GM19463 (cell line): ENCODE measurements at regions not wholly inside any gene's neighbourhood (a gene's known extent, or its start where the extent isn't known, plus 50 kb on each side); places are given as distances from the start of the nearest gene placed in this dataset.

Source experiments
- ATAC-seq: cut with Tn5 transposase; IDR thresholded peaks from one replicate; pipeline ENCODE4 v1.9.1; 2021; ENCODE audit warnings: mild to moderate bottlenecking, moderate library complexity; ENCODE audit not compliant: unreplicated experiment

DNA sequence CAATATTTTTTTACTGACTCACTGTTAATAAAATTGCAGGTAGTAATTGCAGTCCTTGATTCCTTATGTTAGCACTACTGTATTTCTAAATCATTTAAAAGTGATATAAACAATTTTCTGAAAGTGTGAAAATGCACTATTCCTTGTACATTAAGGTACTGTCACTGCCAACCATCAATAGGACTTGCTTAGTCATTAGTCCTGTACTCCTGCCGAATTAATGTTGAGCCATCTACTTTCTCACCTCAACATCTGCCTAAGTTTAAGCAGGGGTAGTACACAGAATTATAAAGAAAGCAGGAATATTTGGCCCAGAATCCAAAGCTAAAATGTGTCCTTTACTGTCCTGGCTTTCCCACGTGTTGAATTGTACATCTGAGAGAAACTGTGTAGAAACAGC, 87.0 kb upstream of the TRPC3 start:
- no peak for ATAC-seq

DNA sequence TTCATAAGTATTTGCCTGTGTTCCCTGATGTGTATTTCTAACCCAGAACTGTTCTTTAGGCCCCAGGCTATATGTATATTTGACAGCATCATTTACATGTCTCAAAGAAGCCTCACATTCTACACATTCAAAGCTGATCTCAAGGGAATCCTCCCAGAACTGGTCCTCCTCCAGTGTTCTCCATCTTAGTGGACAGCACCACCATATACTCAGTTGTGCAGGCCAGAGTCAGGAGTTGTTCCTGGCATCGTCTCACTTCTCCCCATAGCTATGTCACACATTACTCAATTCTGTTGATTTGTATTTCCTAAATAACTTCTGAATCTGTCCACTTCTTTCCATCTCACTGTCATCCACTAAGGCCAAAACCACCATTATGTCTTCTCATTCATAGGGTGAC, 82.8 kb upstream of the TRPC3 start:
- ATAC-seq, result no peak

DNA sequence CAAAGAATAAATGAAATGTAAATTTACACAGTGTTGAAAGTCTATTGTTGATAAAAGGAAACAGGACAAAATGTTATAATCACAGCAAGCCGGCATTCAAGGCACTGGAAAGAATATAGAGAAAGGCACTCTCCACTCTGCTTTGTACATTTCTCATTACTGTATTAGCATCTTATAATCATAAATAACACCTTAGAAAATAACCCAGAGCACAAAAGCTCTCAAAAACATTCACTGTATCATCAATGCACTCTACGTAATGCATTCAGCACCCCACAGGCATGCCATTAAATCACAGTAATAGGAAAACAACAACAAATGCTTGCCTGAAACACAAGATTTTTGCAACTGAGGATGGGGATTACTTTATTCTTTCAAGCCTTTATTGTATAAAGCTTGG, 75.3 kb upstream of the TRPC3 start:
- ATAC-seq, result no peak

DNA sequence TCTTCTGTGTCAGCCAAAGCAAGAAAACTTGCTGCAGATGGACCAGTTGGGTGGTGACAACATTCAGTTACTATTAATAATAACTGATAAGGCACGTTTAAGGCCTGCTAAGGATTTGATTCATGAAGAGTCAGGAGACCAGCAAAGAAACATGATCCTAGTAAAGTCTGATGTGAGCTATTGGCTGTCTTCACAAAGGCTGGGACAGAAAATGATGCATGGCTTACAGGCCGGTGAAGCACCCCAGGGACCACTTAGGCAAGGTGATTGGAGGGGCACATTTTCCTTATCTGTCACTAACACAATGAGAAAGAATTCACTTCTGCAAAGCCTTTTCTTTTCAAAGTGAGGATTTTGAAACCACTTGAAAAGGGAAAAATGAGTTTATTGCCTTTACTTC, 65.4 kb upstream of the TRPC3 start:
- ATAC-seq, result no peak

DNA sequence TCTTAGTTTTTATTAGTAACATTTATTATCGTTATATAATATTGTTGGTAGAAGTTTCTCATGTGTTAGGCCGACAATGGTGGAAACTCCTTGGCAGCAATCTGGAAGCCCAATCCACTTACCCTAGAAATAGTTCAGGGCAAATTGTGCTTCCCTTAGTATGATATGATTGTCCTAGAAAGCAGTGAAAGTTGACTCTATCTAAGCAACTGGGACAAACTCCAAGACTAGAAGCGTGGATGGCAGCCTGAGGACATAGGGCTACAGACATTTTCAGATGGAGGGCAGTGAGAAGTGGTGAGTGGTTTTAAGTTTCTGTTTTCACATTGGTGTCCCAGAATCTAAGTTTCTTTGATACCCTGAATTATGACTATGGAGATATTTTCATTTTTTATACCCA, 63.3 kb upstream of the TRPC3 start:
- no peak for ATAC-seq

DNA sequence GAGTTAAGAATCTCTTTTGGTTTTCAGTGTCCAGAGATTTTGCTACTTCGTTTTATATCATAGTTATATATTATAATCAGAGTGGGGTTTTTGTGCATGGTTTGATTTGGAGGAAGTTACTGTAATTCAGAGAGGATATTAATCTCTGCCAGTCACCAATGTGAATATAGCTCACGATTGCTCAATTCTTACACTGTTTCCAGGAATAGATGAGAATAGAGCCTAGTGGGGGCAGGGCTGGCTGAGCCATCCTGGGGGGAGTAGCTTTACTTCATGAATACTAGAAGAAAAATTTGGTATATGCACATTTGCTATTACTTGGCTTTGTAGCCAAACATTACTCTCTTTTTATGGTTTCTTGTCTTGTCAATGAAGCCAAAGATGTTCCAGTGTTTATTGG, 60.9 kb upstream of the TRPC3 start:
- no peak for ATAC-seq

DNA sequence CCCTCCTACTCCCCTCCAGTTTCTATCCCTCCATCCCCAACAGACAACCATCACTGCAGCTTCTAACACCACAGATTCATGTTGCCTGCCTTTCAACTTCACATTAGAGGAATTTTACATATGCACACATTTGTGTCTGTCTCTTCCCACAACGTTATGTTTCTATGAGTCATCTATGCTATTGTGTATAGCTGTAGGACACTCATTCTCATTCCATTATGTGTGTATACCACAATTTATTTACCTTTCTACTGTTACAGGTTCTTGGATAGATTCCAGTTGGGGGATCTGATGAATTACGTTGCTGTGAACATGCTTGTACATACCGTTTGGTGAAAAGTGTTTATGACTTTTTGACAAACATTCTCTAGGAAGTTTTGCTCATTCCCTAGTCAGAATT, 58.8 kb upstream of the TRPC3 start:
- no peak for ATAC-seq

DNA sequence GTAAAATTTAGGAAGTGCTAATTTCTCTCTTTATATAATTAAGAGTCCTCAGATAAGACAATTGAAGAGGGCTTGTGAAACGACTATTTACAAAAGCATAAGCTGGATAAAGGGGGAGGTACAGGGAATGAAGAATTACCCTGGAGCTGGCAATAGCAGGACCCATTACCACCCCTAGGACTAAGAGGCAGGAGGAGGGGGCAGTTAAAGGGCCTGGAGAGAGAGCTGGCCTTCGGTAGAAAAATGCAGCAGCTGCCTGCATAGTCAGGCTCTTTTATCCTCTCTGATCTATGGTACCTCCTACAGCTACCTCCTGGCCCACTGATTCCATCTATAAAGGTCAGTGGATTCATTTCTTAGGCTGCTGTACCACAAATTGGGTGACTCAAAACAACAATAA, 57.7 kb upstream of the TRPC3 start:
- ATAC-seq, result no peak

DNA sequence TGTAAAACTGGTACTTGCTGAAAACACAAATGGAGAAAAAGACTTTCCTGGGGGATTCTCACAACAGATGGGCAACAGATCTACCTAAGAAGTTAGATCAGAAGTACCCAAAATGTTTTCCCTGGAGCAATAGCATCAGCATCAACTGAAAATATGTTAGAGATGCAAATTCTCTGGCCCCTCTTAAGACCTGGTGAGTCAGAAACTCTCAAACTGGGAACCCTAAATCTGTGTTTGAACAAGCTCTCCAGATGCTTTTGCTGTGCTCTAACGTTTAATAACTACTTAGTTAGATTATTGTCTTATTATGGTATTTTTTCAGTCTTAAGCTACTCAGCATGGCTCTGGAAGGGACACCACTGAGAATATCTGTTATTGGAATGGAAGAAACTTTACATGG, 55.2 kb upstream of the TRPC3 start:
- ATAC-seq, result no peak

DNA sequence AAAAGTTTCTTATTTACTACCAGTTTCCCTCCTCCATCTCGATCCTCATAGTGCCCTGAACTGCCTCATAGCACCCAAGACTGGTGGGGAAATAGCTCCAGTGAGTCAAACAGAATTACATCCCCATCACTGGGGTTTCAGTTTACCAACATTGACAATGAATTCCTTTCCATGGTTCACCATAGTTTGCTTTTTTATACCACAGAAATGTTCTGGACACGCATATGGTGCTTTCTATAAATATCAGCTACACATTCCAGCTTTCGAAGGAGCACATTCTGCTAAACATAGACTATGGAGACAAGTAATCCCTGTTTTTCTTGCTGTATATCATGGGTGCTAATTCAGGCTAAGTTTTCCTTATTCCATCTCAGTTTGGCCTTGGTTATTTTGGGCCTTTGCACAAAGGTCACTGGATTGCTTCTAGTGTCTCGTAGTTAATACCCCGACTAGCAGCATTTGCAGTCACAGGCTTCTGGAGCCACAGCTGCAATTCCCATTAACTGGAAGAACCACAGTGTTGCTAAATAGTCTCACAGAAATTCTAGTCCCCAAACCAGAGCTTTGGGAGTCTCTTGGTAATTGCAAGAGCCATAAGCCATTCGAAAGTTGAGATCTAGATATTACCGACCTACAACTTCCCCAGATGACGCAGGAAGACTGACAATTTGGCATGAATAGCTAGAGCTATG, 53.4 kb upstream of the TRPC3 start:
- no peak for ATAC-seq

DNA sequence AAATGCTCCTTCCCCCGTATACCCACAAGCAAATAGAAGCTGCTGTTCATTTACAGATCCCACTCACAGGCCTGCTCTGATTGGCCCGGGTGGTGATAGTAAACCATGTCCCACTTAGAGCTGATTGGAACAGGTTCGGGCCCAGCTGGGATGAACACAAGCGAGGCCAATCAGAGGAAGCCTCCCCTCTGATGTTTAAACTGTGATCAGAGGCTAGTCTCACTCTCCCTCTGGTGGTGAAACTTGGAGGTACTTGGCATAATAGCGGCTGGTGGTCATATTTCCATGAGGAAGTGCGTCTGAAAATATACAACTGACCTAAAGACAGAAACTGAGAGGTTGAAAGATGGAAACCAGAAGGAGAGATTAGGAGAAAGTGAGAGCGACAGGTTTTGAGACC, 51.5 kb upstream of the TRPC3 start:
- peak; percentile 91 for ATAC-seq
